ENCODE measurements at regions not wholly inside any gene's neighbourhood (a gene's known extent, or its start where the extent isn't known, plus 50 kb on each side); places are given as distances from the start of the nearest gene placed in this dataset.

DNA sequence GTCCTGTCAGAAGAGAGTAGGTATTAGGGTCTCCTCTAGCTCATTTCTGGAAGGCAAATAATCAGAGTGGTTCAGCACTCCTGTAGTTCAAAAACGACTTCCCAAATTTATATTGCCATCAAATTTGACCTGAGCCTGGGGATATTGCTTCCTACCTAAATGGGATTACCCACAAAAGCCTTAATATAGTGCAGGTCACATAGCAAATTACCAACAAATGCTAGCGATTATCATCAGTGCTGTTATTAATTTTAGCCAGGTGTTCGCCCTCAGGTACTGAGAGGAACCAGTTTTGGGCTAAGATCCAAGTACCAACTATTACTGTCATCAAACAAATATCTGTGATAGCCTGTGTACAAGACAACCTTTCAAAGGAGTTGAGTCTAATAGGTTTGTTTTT, 661.8 kb upstream of the PTBP2 start:
- no peak for TF ChIP-seq CTCF (conservative IDR thresholded peaks at IDR 0.05; ENCODE audit: low read length)
- no peak for TF ChIP-seq EZH2phosphoT487 (IDR thresholded peaks at IDR 0.05; ENCODE audit: borderline replicate concordance)
